Gastrocnemius medialis (tissue), 4 donors: ENCODE measurements at regions not wholly inside any gene's neighbourhood (a gene's known extent, or its start where the extent isn't known, plus 50 kb on each side); places are given as distances from the start of the nearest gene placed in this dataset.

Experiments
- CTCF ChIP-seq, 5 experiments: fragments of 450-650 bp in 3 of 5; fragments of 200-600 bp in 2 of 5; sonication (generic) in 2 of 5; IDR thresholded peaks in 4 of 5; conservative IDR thresholded peaks in 1 of 5; 1 replicate in 4 of 5; 2 replicates in 1 of 5; pipeline ENCODE4 v1.5.1; 2016 to 2019; ENCODE audit warnings: antibody characterized with exemption in 5 of 5, mild to moderate bottlenecking in 3 of 5, moderate library complexity in 3 of 5
- POLR2A ChIP-seq, 2 donors: fragments of 450-650 bp; IDR thresholded peaks; one replicate each; pipeline ENCODE4 v1.6.1; 2017; ENCODE audit warnings: antibody characterized with exemption in 2 of 2, mild to moderate bottlenecking in 2 of 2, moderate library complexity in 2 of 2

- TF ChIP-seq CTCF (IDR thresholded peaks at IDR 0.05 in 4 of 5, conservative IDR thresholded peaks at IDR 0.05 in 1 of 5) (no peak), POLR2A (IDR thresholded peaks at IDR 0.05) (no peak)
Observed at GRCh38 chr2:145914716-145915115, 1394.8 kb upstream of the ZEB2 start.
